Stimulated activated CD8-positive, alpha-beta memory T cell treated with anti-CD3 and anti-CD28 coated beads, Interleukin-2, amount 100 ng/mL, for 1 hour (primary cell): ENCODE measurements at regions not wholly inside any gene's neighbourhood (a gene's known extent, or its start where the extent isn't known, plus 50 kb on each side); places are given as distances from the start of the nearest gene placed in this dataset.

Experiments used
- DNase-seq, 2 donors: peaks; one replicate each; pipeline ENCODE4 v3.0.0-alpha.2; 2020; ENCODE audit warnings: low read depth in 2 of 2

DNA sequence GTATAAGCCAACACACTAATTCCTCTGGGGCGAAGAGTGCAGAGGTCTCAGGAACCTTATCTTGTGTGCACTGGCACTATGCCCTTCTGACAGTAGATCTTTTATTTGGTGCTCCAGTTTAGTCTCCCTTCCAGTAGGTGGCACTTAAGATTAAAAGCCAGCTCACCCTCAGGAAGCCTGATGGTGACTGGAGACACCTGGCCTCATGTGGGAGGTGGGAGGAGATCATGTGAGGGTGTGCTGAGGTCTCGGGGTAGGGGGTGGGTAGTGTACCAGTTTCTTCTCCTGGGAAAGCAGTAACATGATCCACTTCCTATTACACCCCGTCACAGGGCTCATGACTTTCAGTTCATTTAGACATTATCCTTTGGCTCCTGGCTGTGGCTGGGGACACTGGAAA, 654.9 kb downstream of the ADCYAP1 start:
- no peak for DNase-seq

GRCh38 chr18:1564793-1565192, 660.1 kb downstream of the ADCYAP1 start:
- DNase-seq: no peak

DNA sequence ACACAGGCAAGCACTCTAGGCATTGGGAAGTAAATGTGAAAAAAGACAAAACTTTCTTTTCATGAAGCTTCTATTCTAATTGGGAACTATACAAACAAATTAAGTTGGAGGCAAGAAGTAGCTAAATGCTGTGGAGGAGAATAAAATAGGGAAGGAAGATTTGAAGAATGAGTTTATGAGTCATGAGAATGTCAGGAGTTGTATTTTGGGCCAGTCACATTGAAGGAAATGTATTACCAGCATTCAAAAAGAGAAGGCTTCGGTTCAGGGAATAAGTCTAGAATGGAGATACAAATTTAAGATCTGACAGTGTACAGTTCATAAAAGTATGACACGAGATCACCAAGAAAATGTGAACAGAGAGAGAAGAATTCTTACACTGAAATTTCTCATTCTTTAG, 666.5 kb downstream of the ADCYAP1 start:
- DNase-seq: no peak

GRCh38 chr18:1573732-1574131, 669.1 kb downstream of the ADCYAP1 start:
- no peak for DNase-seq

DNA sequence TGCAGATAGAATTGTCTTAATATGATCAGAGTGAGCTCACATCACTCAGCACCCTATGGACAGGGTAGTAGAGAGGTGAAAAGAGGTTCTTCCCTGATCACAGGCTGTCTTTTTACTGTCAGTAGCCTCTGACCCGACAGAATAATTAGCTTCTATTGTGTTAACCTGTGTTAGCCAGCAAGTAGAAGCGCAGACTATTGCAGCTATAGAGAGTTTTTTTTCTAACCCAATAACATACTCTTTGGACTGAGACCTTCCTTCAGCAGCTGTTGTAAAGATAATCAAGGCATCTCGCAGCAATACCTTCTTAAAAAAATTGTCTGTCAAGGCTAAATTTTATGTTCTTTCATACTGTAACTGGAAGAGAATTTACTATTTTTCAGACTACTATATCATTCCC, 670.4 kb downstream of the ADCYAP1 start:
- DNase-seq: no peak

GRCh38 chr18:1578505-1578904, 673.8 kb downstream of the ADCYAP1 start:
- DNase-seq: no peak

- DNase-seq: no peak
These were observed 676.9 kb downstream of the ADCYAP1 start for GRCh38 chr18:1581581-1581980.

DNA sequence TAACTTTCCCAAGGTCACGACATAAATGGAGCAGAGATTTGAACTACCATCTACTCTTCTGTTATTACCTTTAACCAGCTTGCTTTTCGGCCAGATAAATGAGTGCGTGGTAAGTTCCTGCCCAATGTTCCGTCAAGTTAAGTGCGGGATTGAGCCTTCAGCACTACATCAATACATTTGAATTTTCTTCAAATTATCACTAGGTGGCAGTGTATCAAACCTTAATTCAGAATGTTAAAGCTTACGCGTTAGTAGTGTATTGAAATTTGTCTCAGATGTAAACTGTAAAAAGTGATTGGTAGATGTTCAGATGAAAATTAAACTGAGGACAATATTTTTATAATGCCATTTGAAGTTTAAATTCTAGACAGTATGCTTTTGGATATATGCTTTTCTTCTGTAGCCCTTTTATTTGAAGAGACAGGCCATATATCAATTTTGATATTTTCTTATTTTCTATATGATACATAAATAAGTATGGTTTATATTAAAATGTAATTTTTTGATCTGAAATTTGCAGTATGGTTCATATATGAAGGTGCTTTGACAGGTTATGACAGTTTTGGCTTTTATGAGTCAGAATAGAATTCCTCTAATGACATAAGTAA, 681.3 kb downstream of the ADCYAP1 start:
- DNase-seq: no peak

DNA sequence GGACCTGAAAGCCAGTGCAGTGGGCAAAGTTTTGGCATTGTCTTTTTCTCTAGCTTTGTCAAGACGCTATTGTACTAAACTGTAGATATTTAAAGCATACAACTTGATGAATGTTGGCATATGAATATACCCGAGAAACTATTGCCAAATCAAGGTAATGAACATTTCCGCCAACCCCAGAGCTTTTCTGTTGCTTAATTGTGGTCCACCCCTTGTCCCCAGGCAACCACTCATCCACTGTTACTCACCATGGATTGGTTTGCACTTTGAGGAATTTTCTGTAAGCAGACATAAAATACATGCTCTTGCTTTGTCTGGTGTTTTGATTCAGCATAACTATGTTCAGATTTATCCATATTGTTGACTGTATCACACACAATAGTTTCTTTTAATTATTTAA, 688.4 kb downstream of the ADCYAP1 start:
- no peak for DNase-seq

DNA sequence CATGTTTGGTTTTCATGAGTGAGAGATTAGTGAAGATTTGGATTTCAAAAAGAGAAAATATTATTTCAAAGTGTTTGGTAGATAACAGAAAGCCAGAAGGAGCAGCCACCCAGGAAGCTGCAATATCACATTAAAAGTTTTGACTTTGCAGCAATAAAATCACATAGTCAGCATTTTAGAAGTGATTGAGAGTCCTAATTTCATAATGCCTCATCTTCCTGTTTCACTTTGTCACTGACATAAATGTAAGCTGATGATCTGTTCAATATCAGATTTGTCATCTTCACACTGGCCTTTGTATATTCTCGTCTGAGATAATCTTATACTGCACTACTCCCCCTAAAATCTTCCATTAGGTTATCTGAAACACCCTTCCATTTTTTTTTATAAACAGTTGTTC, 690.5 kb downstream of the ADCYAP1 start:
- DNase-seq: no peak

GRCh38 chr18:1599196-1599595, 694.5 kb downstream of the ADCYAP1 start:
- DNase-seq: no peak

- DNase-seq: no peak
These were observed 700.1 kb downstream of the ADCYAP1 start for GRCh38 chr18:1604751-1605150.

- no peak for DNase-seq
These were observed 713.7 kb downstream of the ADCYAP1 start for GRCh38 chr18:1618364-1618763.

DNA sequence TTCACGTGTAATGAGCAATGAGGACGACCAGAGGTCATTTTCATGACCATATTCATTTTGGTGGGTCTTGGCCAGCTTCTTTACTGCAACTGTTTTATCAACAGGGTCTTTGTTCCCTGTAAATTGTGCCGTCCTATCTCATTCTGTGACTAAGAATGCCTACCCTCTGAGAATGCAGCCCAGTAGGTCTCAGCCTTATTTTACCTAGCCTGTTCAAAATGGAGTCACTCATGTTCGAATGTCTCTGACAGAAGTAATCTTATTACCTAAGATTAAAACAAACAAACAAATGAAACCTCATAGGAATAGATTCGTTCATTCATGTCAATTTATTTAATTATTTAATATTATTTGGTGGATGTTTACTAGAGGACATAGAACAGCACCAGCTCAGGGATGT, 714.8 kb downstream of the ADCYAP1 start:
- DNase-seq: no peak

GRCh38 chr18:1624612-1625011, 719.9 kb downstream of the ADCYAP1 start:
- no peak for DNase-seq

- DNase-seq: no peak
These were observed 722.8 kb downstream of the ADCYAP1 start for GRCh38 chr18:1627494-1627893.

DNA sequence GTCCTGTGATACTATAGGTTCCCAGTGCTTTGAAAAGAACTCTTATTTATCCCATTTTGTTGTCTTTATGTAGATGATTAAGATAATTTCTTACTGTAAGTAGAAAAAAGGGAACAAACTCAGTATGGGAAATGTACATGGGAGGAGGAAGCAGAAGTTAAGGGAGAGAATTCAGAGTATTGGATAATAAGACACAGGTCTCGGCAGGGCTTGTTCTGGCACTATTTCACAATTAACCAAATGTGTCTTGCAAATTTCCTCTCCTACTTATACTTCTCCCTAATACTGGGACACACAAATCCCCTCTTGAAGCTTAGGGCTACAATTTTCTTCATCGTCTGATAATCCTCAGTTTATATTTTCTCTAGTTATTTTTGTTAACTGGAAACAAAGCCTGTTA, 744.0 kb downstream of the ADCYAP1 start:
- no peak for DNase-seq

- DNase-seq: no peak
These were observed 747.3 kb downstream of the ADCYAP1 start for GRCh38 chr18:1652018-1652417.

GRCh38 chr18:1653873-1654272, 749.2 kb downstream of the ADCYAP1 start:
- no peak for DNase-seq

GRCh38 chr18:1657876-1658275, 753.2 kb downstream of the ADCYAP1 start:
- no peak for DNase-seq

DNA sequence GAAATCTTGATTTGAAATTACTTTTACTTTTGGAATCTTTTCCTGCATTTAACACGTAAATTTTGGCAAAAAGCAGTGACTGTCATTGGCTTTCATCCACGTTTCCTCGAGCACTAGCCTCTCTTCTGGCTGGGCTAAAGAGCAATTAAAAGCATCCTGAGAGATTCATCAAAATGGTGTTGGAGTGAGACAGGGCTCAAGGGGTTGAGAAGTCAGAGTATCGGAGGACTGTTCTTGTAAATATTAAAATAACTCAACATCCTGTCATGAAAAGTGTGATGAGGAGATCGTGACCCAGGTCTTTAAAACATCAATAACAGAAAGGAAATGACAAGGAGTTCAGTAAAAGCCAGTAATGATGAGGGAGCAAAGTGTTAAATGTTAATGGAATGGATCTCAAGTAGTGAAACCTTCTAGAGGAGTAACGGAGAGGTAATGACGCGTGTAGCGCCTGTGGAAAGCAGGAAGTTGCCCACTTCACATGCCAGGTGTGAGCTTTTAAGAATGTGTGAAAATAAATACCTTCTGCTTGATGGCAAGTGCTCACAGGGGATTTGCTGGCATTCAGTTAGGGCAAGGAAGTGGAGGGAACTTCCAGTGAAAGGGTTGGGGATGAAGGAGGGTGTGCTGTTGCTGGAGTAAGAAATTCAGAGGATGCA, 754.4 kb downstream of the ADCYAP1 start:
- no peak for DNase-seq

DNA sequence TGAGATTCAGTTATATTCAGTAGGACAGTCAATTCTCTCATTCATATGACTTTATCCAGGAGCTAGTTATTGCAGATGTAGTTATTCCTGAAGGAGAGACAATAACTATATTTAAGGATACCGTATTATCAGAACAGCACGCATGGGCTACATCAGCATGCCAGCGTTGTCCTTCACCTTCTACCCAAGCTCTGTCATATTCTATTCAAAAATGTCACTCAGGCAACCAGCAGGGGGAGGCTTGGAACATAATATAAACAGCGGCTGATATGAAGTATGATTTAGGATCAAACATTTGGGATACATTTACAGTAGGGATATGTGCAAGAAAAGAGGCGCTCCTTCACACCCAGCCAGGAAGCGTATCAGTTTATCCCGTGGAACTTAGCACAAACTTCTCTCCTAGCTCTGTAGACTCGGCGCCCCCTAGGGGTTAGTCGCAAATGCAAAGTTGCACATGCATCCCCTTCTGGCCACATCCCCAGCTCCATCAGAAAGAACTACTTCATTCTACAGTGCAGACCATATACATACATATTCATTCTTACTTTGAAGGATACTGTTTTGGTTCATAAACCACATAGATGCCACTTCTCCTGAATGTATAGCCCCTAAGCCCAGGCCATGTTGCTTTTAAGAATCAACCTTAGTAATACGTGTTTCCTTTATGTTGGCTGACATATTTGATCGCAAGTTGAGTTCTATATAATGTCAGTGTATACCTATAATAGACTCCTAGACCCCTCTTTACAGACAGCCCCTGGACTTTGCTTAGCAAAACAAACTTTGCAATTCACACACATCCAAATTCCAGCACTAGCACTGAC, 759.4 kb downstream of the ADCYAP1 start:
- DNase-seq: no peak

- DNase-seq: no peak
These were observed 760.4 kb downstream of the ADCYAP1 start for GRCh38 chr18:1665079-1665478.
